ENCODE measurements at regions not wholly inside any gene's neighbourhood (a gene's known extent, or its start where the extent isn't known, plus 50 kb on each side); places are given as distances from the start of the nearest gene placed in this dataset.

DNA sequence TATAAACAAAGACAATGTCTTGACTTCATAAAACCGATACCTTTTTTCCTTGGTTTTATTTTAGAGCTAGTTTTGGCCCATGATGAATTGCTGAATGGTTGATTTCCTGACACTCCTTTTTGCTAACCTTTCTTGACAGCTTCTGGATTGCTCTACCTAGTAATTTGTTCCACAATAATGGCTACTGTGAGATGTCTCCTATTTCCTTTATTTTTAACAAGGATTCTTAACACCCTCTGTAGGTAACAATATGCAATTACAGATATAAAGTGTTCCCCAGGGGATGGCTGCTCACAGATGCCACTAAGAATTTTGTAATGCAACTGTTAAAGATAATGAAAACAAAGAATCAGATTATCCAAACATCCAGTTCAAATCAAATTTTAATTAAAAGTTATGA lies 100.8 kb upstream of the ATP5MC3 start:
- H3K9me3 ChIP-seq = no peaks in the 10 kb centered on the region
- no peak overlapping the region for H3K4me3 ChIP-seq (ENCODE audit: low read depth, low read length)
- Mint-ChIP-seq H3K9me3 (ENCODE audit: unreplicated experiment) (no peaks in the 10 kb centered on the region), H3K27me3 (ENCODE audit: insufficient read depth, unreplicated experiment) (peaks cover 12% of the 10 kb centered on the region), H3K36me3 (ENCODE audit: insufficient read depth, unreplicated experiment) (no peaks in the 10 kb centered on the region), H3K4me1 (ENCODE audit: low read depth, unreplicated experiment) (no peaks in the 10 kb centered on the region), H3K4me3 (ENCODE audit: unreplicated experiment) (no peak overlapping the region), H3K27ac (ENCODE audit: unreplicated experiment) (no peak overlapping the region)
- BruUV-seq (replicated peaks) = no TSS peak
- H3K36me3 ChIP-seq (ENCODE audit: control insufficient read depth, insufficient read depth, low read length) = no peaks in the 10 kb centered on the region
- DNase-seq = peak in 1 of 2 experiments; percentile 13
- no peaks in the 10 kb centered on the region for H3K27me3 ChIP-seq (replicated peaks; ENCODE audit: control insufficient read depth, insufficient read depth, low read length)
- TF ChIP-seq, protein P1, sequence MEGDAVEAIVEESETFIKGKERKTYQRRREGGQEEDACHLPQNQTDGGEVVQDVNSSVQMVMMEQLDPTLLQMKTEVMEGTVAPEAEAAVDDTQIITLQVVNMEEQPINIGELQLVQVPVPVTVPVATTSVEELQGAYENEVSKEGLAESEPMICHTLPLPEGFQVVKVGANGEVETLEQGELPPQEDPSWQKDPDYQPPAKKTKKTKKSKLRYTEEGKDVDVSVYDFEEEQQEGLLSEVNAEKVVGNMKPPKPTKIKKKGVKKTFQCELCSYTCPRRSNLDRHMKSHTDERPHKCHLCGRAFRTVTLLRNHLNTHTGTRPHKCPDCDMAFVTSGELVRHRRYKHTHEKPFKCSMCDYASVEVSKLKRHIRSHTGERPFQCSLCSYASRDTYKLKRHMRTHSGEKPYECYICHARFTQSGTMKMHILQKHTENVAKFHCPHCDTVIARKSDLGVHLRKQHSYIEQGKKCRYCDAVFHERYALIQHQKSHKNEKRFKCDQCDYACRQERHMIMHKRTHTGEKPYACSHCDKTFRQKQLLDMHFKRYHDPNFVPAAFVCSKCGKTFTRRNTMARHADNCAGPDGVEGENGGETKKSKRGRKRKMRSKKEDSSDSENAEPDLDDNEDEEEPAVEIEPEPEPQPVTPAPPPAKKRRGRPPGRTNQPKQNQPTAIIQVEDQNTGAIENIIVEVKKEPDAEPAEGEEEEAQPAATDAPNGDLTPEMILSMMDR (IDR thresholded peaks at IDR 0.05; ENCODE audit: insufficient read depth in 1 of 2, low read depth in 1 of 2, low read length in 1 of 2, severe bottlenecking in 1 of 2, unreplicated experiment in 1 of 2) = peak; percentile 42 to 54
- intact Hi-C loops (cut with micrococcal nuclease; ENCODE audit: unreplicated experiment) = loop anchor here (1.0 kb wide), 4 partner anchors 31 to 251 kb away; no protein-coding TSS in a partner anchor
- ChIA-PET POLR2A (no interaction called here), CTCF (interaction anchor here (0.6 to 2.2 kb wide), 4 partner anchors 31 to 1493 kb away, joined by 3 to 16 read pairs (median 8); no protein-coding TSS in a partner anchor)
- H3K4me1 ChIP-seq = no peaks in the 10 kb centered on the region

DNA sequence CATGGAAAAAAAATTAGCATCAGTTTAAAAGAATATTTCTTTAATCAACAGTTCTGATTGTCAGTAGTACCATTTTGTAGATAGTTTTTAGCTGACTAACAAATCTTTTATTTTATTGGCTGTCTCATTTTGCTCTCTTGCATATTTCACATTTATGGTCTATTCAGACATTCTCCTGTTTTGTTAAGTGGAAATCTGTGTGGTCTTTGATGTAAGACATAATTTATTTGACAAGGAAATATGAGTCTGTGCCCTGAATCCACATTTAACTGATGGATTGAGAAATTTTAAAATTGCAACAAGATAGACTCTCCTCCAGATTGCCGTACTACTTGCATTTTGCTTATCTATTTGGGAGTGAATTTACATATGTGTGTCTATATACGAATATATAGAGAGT lies 96.3 kb upstream of the ATP5MC3 start:
- no peaks in the 10 kb centered on the region for H3K4me1 ChIP-seq
- intact Hi-C loops (cut with micrococcal nuclease; ENCODE audit: unreplicated experiment) = no loop called here
- TF ChIP-seq, protein P1 (IDR thresholded peaks at IDR 0.05; ENCODE audit: insufficient read depth in 1 of 2, low read depth in 1 of 2, low read length in 1 of 2, severe bottlenecking in 1 of 2, unreplicated experiment in 1 of 2) = no peak
- CTCF ChIA-PET = interaction anchor here (1.2 kb wide), 1 partner anchor 74 kb away, joined by 3 read pairs; no protein-coding TSS in a partner anchor
- no peaks in the 10 kb centered on the region for H3K36me3 ChIP-seq (ENCODE audit: control insufficient read depth, insufficient read depth, low read length)
- Mint-ChIP-seq H3K27ac (ENCODE audit: unreplicated experiment) (no peak overlapping the region), H3K27me3 (ENCODE audit: insufficient read depth, unreplicated experiment) (peaks cover 24% of the 10 kb centered on the region), H3K9me3 (ENCODE audit: unreplicated experiment) (no peaks in the 10 kb centered on the region), H3K36me3 (ENCODE audit: insufficient read depth, unreplicated experiment) (no peaks in the 10 kb centered on the region), H3K4me1 (ENCODE audit: low read depth, unreplicated experiment) (no peaks in the 10 kb centered on the region), H3K4me3 (ENCODE audit: unreplicated experiment) (no peak overlapping the region)
- BruUV-seq (replicated peaks) = no TSS peak
- H3K9me3 ChIP-seq = no peaks in the 10 kb centered on the region
- POLR2A ChIA-PET = no interaction called here
- DNase-seq = no peak
- H3K4me3 ChIP-seq (ENCODE audit: low read depth, low read length) = no peak overlapping the region
- no peaks in the 10 kb centered on the region for H3K27me3 ChIP-seq (replicated peaks; ENCODE audit: control insufficient read depth, insufficient read depth, low read length)

DNA sequence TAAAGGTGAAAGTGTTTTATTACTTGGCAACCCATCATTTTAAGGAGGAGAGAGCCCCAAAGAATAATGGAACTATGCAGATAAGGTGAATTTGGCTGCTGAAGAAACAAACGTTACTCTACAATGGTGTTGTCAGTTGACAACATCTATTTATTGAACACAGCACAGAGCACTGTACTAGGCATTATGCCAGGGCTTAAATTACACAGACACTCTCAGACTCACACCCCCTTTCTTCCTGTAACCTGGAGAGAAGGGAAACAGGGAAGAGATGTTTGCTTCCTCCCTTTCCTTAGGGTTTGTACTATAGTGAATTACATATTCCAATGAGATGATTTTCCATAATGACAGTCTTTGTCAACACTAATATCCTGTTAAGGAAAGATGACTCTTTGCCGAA lies 94.0 kb upstream of the ATP5MC3 start:
- H3K36me3 ChIP-seq (ENCODE audit: control insufficient read depth, insufficient read depth, low read length) = no peaks in the 10 kb centered on the region
- Mint-ChIP-seq H3K4me3 (ENCODE audit: unreplicated experiment) (no peak overlapping the region), H3K27me3 (ENCODE audit: insufficient read depth, unreplicated experiment) (peaks cover 32% of the 10 kb centered on the region), H3K9me3 (ENCODE audit: unreplicated experiment) (no peaks in the 10 kb centered on the region), H3K4me1 (ENCODE audit: low read depth, unreplicated experiment) (no peaks in the 10 kb centered on the region), H3K36me3 (ENCODE audit: insufficient read depth, unreplicated experiment) (no peaks in the 10 kb centered on the region), H3K27ac (ENCODE audit: unreplicated experiment) (no peak overlapping the region)
- no peaks in the 10 kb centered on the region for H3K9me3 ChIP-seq
- intact Hi-C loops (cut with micrococcal nuclease; ENCODE audit: unreplicated experiment) = no loop called here
- no peak for DNase-seq
- POLR2A ChIA-PET = no interaction called here
- H3K4me1 ChIP-seq = no peaks in the 10 kb centered on the region
- BruUV-seq (replicated peaks) = no TSS peak
- no peak overlapping the region for H3K4me3 ChIP-seq (ENCODE audit: low read depth, low read length)
- H3K27me3 ChIP-seq (replicated peaks; ENCODE audit: control insufficient read depth, insufficient read depth, low read length) = no peaks in the 10 kb centered on the region
- CTCF ChIA-PET = no interaction called here
- TF ChIP-seq, protein P1 (IDR thresholded peaks at IDR 0.05; ENCODE audit: insufficient read depth in 1 of 2, low read depth in 1 of 2, low read length in 1 of 2, severe bottlenecking in 1 of 2, unreplicated experiment in 1 of 2) = no peak

All from Caco-2 (cell line).